HG03342 (cell line): ENCODE measurements at regions not wholly inside any gene's neighbourhood (a gene's known extent, or its start where the extent isn't known, plus 50 kb on each side); places are given as distances from the start of the nearest gene placed in this dataset.

Experiments
- ATAC-seq: cut with Tn5 transposase; IDR thresholded peaks from one replicate; pipeline ENCODE4 v1.9.1; 2021; ENCODE audit warnings: mild to moderate bottlenecking, moderate library complexity; ENCODE audit not compliant: unreplicated experiment

- no peak for ATAC-seq
Measured at GRCh38 chr3:159852821-159853505, 135.7 kb upstream of the IL12A start.

- no peak for ATAC-seq
Measured at GRCh38 chr3:159853506-159853864, 135.2 kb upstream of the IL12A start.

- no peak for ATAC-seq
Measured at GRCh38 chr3:159854500-159855124, 134.0 kb upstream of the IL12A start.

- ATAC-seq, result no peak
Measured at GRCh38 chr3:159855599-159856346, 132.9 kb upstream of the IL12A start.

GRCh38 chr3:159856590-159857104, 132.0 kb upstream of the IL12A start:
- ATAC-seq, result no peak

- no peak for ATAC-seq
Measured at GRCh38 chr3:159857840-159858239, 130.8 kb upstream of the IL12A start.

- no peak for ATAC-seq
Measured at GRCh38 chr3:159858650-159859049, 130.0 kb upstream of the IL12A start.

- no peak for ATAC-seq
Measured at GRCh38 chr3:159859424-159859823, 129.2 kb upstream of the IL12A start.

GRCh38 chr3:159859836-159860235, 128.8 kb upstream of the IL12A start:
- no peak for ATAC-seq

GRCh38 chr3:159860269-159861116, 128.1 kb upstream of the IL12A start:
- ATAC-seq, result no peak

- peak; percentile 70 for ATAC-seq
Measured at GRCh38 chr3:159861369-159861987, 127.2 kb upstream of the IL12A start.

GRCh38 chr3:159865041-159865579, 123.5 kb upstream of the IL12A start:
- ATAC-seq, result no peak

GRCh38 chr3:159866201-159866746, 122.4 kb upstream of the IL12A start:
- no peak for ATAC-seq

GRCh38 chr3:159867372-159867771, 121.3 kb upstream of the IL12A start:
- no peak for ATAC-seq

GRCh38 chr3:159870723-159871122, 117.9 kb upstream of the IL12A start:
- ATAC-seq, result no peak

GRCh38 chr3:159872374-159873109, 116.1 kb upstream of the IL12A start:
- no peak for ATAC-seq

- ATAC-seq, result no peak
Measured at GRCh38 chr3:159875116-159875515, 113.5 kb upstream of the IL12A start.

- ATAC-seq, result no peak
Measured at GRCh38 chr3:159877924-159878323, 110.7 kb upstream of the IL12A start.

GRCh38 chr3:159879146-159879545, 109.5 kb upstream of the IL12A start:
- no peak for ATAC-seq
